OCI-LY3 (cell line): ENCODE measurements at regions not wholly inside any gene's neighbourhood (a gene's known extent, or its start where the extent isn't known, plus 50 kb on each side); places are given as distances from the start of the nearest gene placed in this dataset.

Source experiments
- EZH2phosphoT487 ChIP-seq: fragments of 200-600 bp; shearing (Covaris generic); IDR thresholded peaks from 2 replicates; pipeline ENCODE4 v1.6.1; 2018; ENCODE audit warnings: antibody characterized with exemption, mixed run types, low read depth
- TF ChIP-seq, protein P1 (sequence below): fragments of 200-600, 300-600 bp; sonication (generic); IDR thresholded peaks from 2 replicates; pipeline ENCODE4 v1.5.1; 2014; ENCODE audit warnings: antibody characterized with exemption, low read length, low read depth

DNA sequence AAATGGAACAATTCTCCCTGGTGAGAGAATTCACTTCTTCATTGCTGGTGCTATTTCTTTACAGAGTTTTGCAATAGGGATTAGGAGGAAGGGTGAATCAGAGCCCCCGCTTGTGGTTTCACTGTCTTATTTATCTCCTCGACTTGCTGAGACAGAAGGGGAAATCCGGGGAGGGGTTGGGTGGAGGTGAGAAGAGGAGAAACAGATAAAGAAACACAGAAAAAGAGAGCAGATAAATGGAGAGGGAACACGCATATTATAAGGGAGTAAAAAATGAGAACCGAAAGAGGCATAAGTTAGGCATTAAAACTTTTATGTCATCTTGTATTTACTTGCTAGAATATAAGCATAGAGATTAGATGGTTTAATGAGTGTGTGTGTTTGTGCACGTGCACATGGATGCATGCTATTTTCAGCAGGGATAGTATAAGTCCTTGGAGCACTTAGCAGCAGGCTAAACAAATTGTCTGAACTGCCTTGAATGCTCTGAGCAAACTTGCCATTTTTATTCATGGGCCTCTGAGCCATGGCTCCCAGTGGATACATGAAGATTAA lies 105.0 kb downstream of the OLIG3 start:
- TF ChIP-seq, protein P1, sequence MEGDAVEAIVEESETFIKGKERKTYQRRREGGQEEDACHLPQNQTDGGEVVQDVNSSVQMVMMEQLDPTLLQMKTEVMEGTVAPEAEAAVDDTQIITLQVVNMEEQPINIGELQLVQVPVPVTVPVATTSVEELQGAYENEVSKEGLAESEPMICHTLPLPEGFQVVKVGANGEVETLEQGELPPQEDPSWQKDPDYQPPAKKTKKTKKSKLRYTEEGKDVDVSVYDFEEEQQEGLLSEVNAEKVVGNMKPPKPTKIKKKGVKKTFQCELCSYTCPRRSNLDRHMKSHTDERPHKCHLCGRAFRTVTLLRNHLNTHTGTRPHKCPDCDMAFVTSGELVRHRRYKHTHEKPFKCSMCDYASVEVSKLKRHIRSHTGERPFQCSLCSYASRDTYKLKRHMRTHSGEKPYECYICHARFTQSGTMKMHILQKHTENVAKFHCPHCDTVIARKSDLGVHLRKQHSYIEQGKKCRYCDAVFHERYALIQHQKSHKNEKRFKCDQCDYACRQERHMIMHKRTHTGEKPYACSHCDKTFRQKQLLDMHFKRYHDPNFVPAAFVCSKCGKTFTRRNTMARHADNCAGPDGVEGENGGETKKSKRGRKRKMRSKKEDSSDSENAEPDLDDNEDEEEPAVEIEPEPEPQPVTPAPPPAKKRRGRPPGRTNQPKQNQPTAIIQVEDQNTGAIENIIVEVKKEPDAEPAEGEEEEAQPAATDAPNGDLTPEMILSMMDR, result no peak
- TF ChIP-seq EZH2phosphoT487, result no peak
